PC-3 (cell line): ENCODE measurements at regions not wholly inside any gene's neighbourhood (a gene's known extent, or its start where the extent isn't known, plus 50 kb on each side); places are given as distances from the start of the nearest gene placed in this dataset.

Source experiments
- ATAC-seq: fragments of 200-7000 bp; cut with Tn5 transposase; 2 replicates; pipeline ENCODE4 v1.9.1; 2020; ENCODE audit warnings: mild to moderate bottlenecking, moderate library complexity
- BruUV-seq: library from RNA; stranded (reverse); fragments of 400-500 nt; replicated peaks from 2 replicates; lab custom pipeline; 2021; lab: Mats Ljungman, UMichigan
- CTCF ChIA-PET: fragments of 300-600 bp; sonication (Branson Sonifier 250); formaldehyde crosslinking; loops from one replicate; lab custom pipeline; 2022; ENCODE audit warnings: antibody characterized with exemption; lab: Charles Lee
- POLR2A ChIA-PET: fragments of 300-600 bp; sonication (Branson Sonifier 250); formaldehyde crosslinking; loops from one replicate; lab custom pipeline; 2022; ENCODE audit warnings: antibody characterized with exemption; ENCODE audit not compliant: unreplicated experiment; lab: Charles Lee
- DNase-seq: peaks from one replicate; pipeline ENCODE4 v3.0.0-alpha.2; 2015
- H2AFZ ChIP-seq: fragments of 300-600 bp; sonication (generic); 2 replicates; pipeline ENCODE4 v1.6.0; 2016; ENCODE audit warnings: antibody characterized with exemption, low read length
- H3F3A ChIP-seq: fragments of 300-600 bp; sonication (generic); one replicate; pipeline ENCODE4 v1.6.0; 2017; ENCODE audit warnings: antibody characterized with exemption, low read length, control low read depth, mild to moderate bottlenecking; ENCODE audit not compliant: unreplicated experiment
- H3K27ac ChIP-seq: fragments of 300-600 bp; sonication (generic); 2 replicates; pipeline ENCODE4 v1.5.1; 2016; ENCODE audit warnings: mild to moderate bottlenecking, low read length
- H3K27me3 ChIP-seq: fragments of 300-600 bp; sonication (generic); 2 replicates; pipeline ENCODE4 v1.6.1; 2016; ENCODE audit warnings: low read length, mixed read lengths
- H3K36me3 ChIP-seq: fragments of 300-600 bp; sonication (generic); 2 replicates; pipeline ENCODE4 v1.6.1; 2016; ENCODE audit warnings: low read depth, mixed run types, low read length, mixed read lengths
- H3K4me1 ChIP-seq: fragments of 300-600 bp; sonication (generic); 2 replicates; pipeline ENCODE4 v1.5.1; 2016; ENCODE audit warnings: low read length; ENCODE audit not compliant: insufficient read depth
- H3K4me2 ChIP-seq: fragments of 300-600 bp; sonication (generic); 2 replicates; pipeline ENCODE4 v1.6.0; 2016; ENCODE audit warnings: low read length
- H3K4me3 ChIP-seq: fragments of 300-600 bp; sonication (generic); 2 replicates; pipeline ENCODE4 v1.5.1; 2016; ENCODE audit warnings: mild to moderate bottlenecking, low read length, mixed read lengths
- H3K79me2 ChIP-seq: fragments of 300-600 bp; sonication (generic); 2 replicates; pipeline ENCODE4 v1.6.1; 2017; ENCODE audit warnings: low read length, mixed read lengths
- H3K9ac ChIP-seq: fragments of 300-600 bp; sonication (generic); 2 replicates; pipeline ENCODE4 v1.6.0; 2016; ENCODE audit warnings: mild to moderate bottlenecking, low read length
- H3K9me2 ChIP-seq: fragments of 300-600 bp; sonication (generic); replicated peaks from 2 replicates; pipeline ENCODE4 v1.6.1; 2016; ENCODE audit warnings: mixed run types, low read length, mixed read lengths
- H3K9me3 ChIP-seq: fragments of 300-600 bp; sonication (generic); 2 replicates; pipeline ENCODE4 v1.6.1; 2016; ENCODE audit warnings: low read length, mixed read lengths
- H4K20me1 ChIP-seq: fragments of 300-600 bp; sonication (generic); 2 replicates; pipeline ENCODE4 v1.6.1; 2016; ENCODE audit warnings: low read length, mixed read lengths
- EZH2 ChIP-seq: fragments of 300-600 bp; sonication (generic); IDR thresholded peaks from one replicate; pipeline ENCODE4 v1.6.1; 2017; ENCODE audit warnings: antibody characterized with exemption, mild to moderate bottlenecking, low read length; ENCODE audit not compliant: unreplicated experiment
- EZH2phosphoT487 ChIP-seq: fragments of 300-600 bp; sonication (generic); IDR thresholded peaks from 2 replicates; pipeline ENCODE4 v1.6.1; 2018; ENCODE audit warnings: mild to moderate bottlenecking, antibody characterized with exemption, low read length, borderline replicate concordance
- intact Hi-C: fragments of 100-400 bp; cut with micrococcal nuclease; formaldehyde crosslinking; loops from 2 replicates; pipeline ENCODE4 v1.9.0; 2023
- TF ChIP-seq, protein P1 (sequence below): fragments of 300-600 bp; sonication (generic); conservative IDR thresholded peaks from 2 replicates; pipeline ENCODE4 v1.5.1; 2017; ENCODE audit warnings: antibody characterized with exemption, low read depth, mild to moderate bottlenecking, low read length

DNA sequence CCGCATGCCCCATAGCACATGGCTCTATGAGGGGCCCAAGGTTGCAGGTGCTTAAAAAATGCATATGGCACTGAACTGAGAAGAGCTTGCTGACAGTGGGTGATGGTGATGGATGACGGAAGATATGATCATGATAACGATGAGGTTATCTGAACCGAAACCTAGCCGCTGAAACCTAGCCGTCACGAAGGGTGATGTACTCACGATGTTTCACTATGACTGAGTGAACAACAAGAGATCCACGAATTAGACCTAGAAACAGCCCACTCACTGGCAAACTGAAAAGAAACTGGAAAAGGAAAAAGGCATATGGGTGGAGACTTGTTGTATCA, 57.6 kb upstream of the BCL6 start:
- Histone ChIP-seq H3K9me3 (no peaks in the 10 kb centered on the region), H2AFZ (no peak overlapping the region), H3K27ac (no peak overlapping the region), H3K4me3 (no peak overlapping the region), H3K4me2 (no peak overlapping the region), H3F3A (no peaks in the 10 kb centered on the region), H3K9ac (no peak overlapping the region), H3K27me3 (no peaks in the 10 kb centered on the region), H3K9me2 (no peaks in the 10 kb centered on the region), H3K4me1 (peaks cover 15% of the 10 kb centered on the region), H3K79me2 (no peaks in the 10 kb centered on the region), H3K36me3 (no peaks in the 10 kb centered on the region), H4K20me1 (no peaks in the 10 kb centered on the region)
- ChIA-PET CTCF (no interaction called here), POLR2A (no interaction called here)
- no TSS peak for BruUV-seq
- intact Hi-C loops: no loop called here
- DNase-seq (no peak), ATAC-seq (no peak)
- no peak for TF ChIP-seq EZH2phosphoT487
- TF ChIP-seq, protein P1, sequence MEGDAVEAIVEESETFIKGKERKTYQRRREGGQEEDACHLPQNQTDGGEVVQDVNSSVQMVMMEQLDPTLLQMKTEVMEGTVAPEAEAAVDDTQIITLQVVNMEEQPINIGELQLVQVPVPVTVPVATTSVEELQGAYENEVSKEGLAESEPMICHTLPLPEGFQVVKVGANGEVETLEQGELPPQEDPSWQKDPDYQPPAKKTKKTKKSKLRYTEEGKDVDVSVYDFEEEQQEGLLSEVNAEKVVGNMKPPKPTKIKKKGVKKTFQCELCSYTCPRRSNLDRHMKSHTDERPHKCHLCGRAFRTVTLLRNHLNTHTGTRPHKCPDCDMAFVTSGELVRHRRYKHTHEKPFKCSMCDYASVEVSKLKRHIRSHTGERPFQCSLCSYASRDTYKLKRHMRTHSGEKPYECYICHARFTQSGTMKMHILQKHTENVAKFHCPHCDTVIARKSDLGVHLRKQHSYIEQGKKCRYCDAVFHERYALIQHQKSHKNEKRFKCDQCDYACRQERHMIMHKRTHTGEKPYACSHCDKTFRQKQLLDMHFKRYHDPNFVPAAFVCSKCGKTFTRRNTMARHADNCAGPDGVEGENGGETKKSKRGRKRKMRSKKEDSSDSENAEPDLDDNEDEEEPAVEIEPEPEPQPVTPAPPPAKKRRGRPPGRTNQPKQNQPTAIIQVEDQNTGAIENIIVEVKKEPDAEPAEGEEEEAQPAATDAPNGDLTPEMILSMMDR: no peak
- TF ChIP-seq EZH2: no peak

DNA sequence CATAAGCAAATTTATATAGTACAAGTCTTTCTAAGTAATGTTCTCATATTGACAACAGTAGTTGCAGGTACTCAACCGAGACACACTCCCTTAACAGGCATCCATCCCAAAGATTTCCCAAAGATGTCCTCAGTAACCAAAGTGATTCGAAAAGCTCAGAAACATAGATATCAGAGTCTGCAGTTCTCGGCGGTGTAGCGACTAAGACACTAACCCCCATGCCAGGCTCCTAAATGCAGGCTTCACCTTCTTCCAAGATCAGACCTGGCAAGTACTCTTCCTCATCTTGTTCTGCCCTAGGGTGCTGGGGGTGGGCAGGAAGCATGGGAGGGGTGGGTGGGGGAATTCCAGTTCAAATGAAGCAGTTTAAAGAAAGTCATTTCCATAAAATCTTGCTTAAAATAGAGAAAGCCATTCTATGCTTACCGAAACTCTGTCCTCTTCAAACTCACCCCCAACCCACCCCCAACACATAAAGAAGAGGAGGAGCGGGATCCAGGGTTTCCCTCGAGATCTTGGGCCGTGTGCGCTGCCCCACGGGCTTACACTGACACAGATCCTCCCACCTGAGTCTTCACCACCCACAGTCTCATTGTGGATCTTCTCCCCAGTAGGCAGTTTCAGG, 59.0 kb upstream of the BCL6 start:
- ChIA-PET CTCF (no interaction called here), POLR2A (no interaction called here)
- no peak overlapping the region for H3K4me3 ChIP-seq
- no peaks in the 10 kb centered on the region for H3K27me3 ChIP-seq
- DNase-seq (no peak), ATAC-seq (no peak)
- TF ChIP-seq, protein P1: no peak
- TF ChIP-seq EZH2: no peak
- TF ChIP-seq EZH2phosphoT487: no peak
- no peaks in the 10 kb centered on the region for H3F3A ChIP-seq
- H3K9ac ChIP-seq: no peak overlapping the region
- no peaks in the 10 kb centered on the region for H3K9me2 ChIP-seq
- H2AFZ ChIP-seq: no peak overlapping the region
- no peaks in the 10 kb centered on the region for H3K36me3 ChIP-seq
- H3K27ac ChIP-seq: no peak overlapping the region
- H3K9me3 ChIP-seq: no peaks in the 10 kb centered on the region
- no peaks in the 10 kb centered on the region for H4K20me1 ChIP-seq
- no TSS peak for BruUV-seq
- no peak overlapping the region for H3K4me2 ChIP-seq
- no peaks in the 10 kb centered on the region for H3K79me2 ChIP-seq
- peaks cover 28% of the 10 kb centered on the region for H3K4me1 ChIP-seq
- intact Hi-C loops: no loop called here

DNA sequence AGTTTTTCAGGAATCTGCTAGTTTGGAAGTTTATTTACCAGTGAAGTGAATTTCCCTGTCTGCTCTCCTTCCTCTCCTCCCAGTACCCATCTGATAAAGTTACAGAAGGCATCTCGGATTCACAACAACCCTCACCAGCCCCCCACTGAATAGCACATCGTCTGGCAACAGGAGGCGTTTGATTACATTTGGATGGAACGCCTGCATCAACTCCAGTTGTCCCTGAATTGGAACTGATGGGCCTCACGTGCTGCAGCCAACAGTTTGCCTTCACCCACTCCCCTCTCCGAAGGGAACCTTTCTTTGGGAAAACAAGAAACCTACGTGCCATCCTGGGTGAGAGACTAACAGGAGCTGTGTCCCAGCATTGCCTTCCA, 59.5 kb upstream of the BCL6 start:
- no peaks in the 10 kb centered on the region for H3K79me2 ChIP-seq
- POLR2A ChIA-PET: no interaction called here
- DNase-seq (no peak), ATAC-seq (no peak)
- no peaks in the 10 kb centered on the region for H4K20me1 ChIP-seq
- H3K9me2 ChIP-seq: no peaks in the 10 kb centered on the region
- no peaks in the 10 kb centered on the region for H3F3A ChIP-seq
- TF ChIP-seq EZH2phosphoT487: no peak
- TF ChIP-seq, protein P1: no peak
- no peak for TF ChIP-seq EZH2
- no peak overlapping the region for H3K27ac ChIP-seq
- no peaks in the 10 kb centered on the region for H3K36me3 ChIP-seq
- no peaks in the 10 kb centered on the region for H3K9me3 ChIP-seq
- no peak overlapping the region for H3K9ac ChIP-seq
- intact Hi-C loops: no loop called here
- CTCF ChIA-PET: no interaction called here
- no peaks in the 10 kb centered on the region for H3K27me3 ChIP-seq
- H3K4me1 ChIP-seq: peaks cover 31% of the 10 kb centered on the region
- no peak overlapping the region for H3K4me2 ChIP-seq
- BruUV-seq: no TSS peak
- no peak overlapping the region for H2AFZ ChIP-seq
- no peak overlapping the region for H3K4me3 ChIP-seq
